Glutamatergic neuron (in vitro differentiated cells): ENCODE measurements at regions not wholly inside any gene's neighbourhood (a gene's known extent, or its start where the extent isn't known, plus 50 kb on each side); places are given as distances from the start of the nearest gene placed in this dataset.

Experiments used
- DNase-seq: peaks from one replicate; pipeline ENCODE4 v3.0.0; 2022
- H3K27ac Mint-ChIP-seq: one replicate; pipeline ENCODE4 v1.8.0; 2020; ENCODE audit warnings: mild to moderate bottlenecking, mixed read lengths, inconsistent platforms; ENCODE audit not compliant: unreplicated experiment
- H3K27me3 Mint-ChIP-seq: one replicate; pipeline ENCODE4 v1.8.0; 2020; ENCODE audit warnings: mild to moderate bottlenecking, moderate library complexity, mixed read lengths, inconsistent platforms; ENCODE audit not compliant: unreplicated experiment
- H3K36me3 Mint-ChIP-seq: one replicate; pipeline ENCODE4 v1.8.0; 2020; ENCODE audit warnings: mild to moderate bottlenecking, mixed read lengths, inconsistent platforms; ENCODE audit not compliant: unreplicated experiment
- H3K4me1 Mint-ChIP-seq: one replicate; pipeline ENCODE4 v1.8.0; 2020; ENCODE audit warnings: mild to moderate bottlenecking, low read depth, mixed read lengths, inconsistent platforms; ENCODE audit not compliant: unreplicated experiment
- H3K4me3 Mint-ChIP-seq: one replicate; pipeline ENCODE4 v1.8.0; 2020; ENCODE audit warnings: mild to moderate bottlenecking, mixed read lengths, inconsistent platforms; ENCODE audit not compliant: unreplicated experiment
- H3K9me3 Mint-ChIP-seq: one replicate; pipeline ENCODE4 v1.8.0; 2020; ENCODE audit warnings: mild to moderate bottlenecking, moderate library complexity, mixed read lengths, inconsistent platforms; ENCODE audit not compliant: unreplicated experiment
- TF ChIP-seq, protein P1 (sequence below): fragments of 200-600 bp; sonication (generic); IDR thresholded peaks from one replicate; pipeline ENCODE4 v1.5.0; 2021; ENCODE audit not compliant: partially characterized antibody, unreplicated experiment

DNA sequence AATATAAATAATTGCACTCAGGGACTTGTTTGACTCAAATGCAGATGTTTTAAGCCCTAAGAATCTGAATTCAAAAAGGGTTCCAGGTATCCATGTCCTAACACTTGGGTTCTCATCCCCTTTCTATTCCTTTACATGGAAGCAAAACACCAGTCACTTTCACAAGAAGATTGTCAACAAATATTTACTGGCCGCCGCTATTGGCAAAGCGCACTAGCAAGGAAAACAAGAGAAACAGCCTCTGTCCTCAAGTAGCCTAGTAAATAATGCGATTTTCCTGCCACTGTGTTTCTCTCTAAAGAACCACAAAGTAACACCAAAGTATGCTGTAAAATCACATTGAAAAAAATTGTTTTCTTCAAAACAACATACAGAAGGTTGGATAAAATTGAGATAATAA is 66.7 kb upstream of the EZH2 start:
- Mint-ChIP-seq H3K4me1 (no peaks in the 10 kb centered on the region), H3K4me3 (no peak overlapping the region), H3K27me3 (no peaks in the 10 kb centered on the region), H3K27ac (no peak overlapping the region), H3K9me3 (no peaks in the 10 kb centered on the region), H3K36me3 (peaks cover 6% of the 10 kb centered on the region)
- no peak for DNase-seq
- TF ChIP-seq, protein P1, sequence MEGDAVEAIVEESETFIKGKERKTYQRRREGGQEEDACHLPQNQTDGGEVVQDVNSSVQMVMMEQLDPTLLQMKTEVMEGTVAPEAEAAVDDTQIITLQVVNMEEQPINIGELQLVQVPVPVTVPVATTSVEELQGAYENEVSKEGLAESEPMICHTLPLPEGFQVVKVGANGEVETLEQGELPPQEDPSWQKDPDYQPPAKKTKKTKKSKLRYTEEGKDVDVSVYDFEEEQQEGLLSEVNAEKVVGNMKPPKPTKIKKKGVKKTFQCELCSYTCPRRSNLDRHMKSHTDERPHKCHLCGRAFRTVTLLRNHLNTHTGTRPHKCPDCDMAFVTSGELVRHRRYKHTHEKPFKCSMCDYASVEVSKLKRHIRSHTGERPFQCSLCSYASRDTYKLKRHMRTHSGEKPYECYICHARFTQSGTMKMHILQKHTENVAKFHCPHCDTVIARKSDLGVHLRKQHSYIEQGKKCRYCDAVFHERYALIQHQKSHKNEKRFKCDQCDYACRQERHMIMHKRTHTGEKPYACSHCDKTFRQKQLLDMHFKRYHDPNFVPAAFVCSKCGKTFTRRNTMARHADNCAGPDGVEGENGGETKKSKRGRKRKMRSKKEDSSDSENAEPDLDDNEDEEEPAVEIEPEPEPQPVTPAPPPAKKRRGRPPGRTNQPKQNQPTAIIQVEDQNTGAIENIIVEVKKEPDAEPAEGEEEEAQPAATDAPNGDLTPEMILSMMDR: no peak

GRCh38 chr7:148944935-148945934 is 61.1 kb upstream of the EZH2 start:
- no peak for DNase-seq
- Mint-ChIP-seq H3K4me1 (peaks cover 4% of the 10 kb centered on the region), H3K27ac (no peak overlapping the region), H3K36me3 (no peaks in the 10 kb centered on the region), H3K9me3 (peaks cover 6% of the 10 kb centered on the region), H3K4me3 (no peak overlapping the region), H3K27me3 (peaks cover 4% of the 10 kb centered on the region)
- TF ChIP-seq, protein P1: no peak

- H3K27ac Mint-ChIP-seq: no peak overlapping the region
- H3K36me3 Mint-ChIP-seq: no peaks in the 10 kb centered on the region
- H3K4me1 Mint-ChIP-seq: peaks cover 4% of the 10 kb centered on the region
- H3K4me3 Mint-ChIP-seq: peak overlapping the region; percentile 88
- TF ChIP-seq, protein P1: peak; percentile 61
- peaks cover 6% of the 10 kb centered on the region for H3K9me3 Mint-ChIP-seq
- H3K27me3 Mint-ChIP-seq: peaks cover 4% of the 10 kb centered on the region
- DNase-seq: peak; percentile 76
These were observed 57.6 kb upstream of the EZH2 start for GRCh38 chr7:148941598-148942275.

DNA sequence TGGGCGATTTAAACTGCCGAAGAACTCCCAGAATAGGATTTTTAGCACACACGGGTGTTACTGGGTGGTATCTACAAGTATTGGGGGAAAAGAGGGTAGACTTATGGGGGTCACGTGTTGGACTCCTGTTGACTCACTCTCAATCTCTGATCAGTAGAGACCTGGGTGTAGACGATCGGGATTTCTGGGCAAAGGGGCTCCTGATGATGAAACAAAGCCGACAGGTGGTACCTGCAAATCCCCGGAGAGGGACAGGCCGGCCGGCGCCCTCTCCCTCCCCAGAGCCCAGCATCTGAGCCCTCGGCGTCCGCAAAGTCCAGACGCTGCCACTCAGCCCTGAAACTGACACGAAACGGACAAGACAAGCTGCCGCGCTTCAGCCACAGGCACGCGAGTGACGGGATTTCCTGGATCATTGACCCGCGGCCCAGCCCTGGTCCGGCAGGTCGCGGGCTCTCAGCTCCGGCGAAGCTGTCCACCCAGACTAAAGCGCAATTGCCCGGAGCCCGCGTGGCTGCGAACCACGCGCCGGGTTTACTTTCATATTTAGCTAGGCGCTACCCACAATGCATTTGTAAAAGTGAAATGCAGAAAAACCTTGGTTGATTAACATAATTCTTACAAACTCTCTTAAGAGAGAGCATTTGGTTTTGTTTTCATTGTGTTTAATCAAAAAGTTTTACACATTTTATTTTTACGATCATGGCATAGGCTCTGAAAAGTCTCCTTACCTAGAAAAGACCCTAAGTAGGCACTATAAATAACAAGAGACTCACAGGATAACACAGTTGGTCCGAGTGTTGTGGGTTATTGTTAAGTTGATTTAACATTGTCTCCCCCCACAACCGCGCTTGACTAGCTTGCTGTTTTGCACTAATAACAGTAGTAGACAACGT is 56.9 kb upstream of the EZH2 start:
- peaks cover 4% of the 10 kb centered on the region for H3K27me3 Mint-ChIP-seq

More for the DNA sequence above, 56.9 kb upstream of the EZH2 start:
- Mint-ChIP-seq H3K9me3 (peaks cover 6% of the 10 kb centered on the region), H3K36me3 (no peaks in the 10 kb centered on the region), H3K27ac (peak overlapping the region; percentile 83), H3K4me1 (peaks cover 4% of the 10 kb centered on the region), H3K4me3 (peak overlapping the region; percentile 88)
- TF ChIP-seq, protein P1: no peak
- peak; percentile 62 for DNase-seq
